NCI-H2029 treated with DMSO at 0.1 percent for 48 hours (cell line): ENCODE measurements at regions not wholly inside any gene's neighbourhood (a gene's known extent, or its start where the extent isn't known, plus 50 kb on each side); places are given as distances from the start of the nearest gene placed in this dataset.
"Not testable (repeated sequence)": the region's sequence is repeated elsewhere in the genome, so short reads cannot be mapped to it uniquely, and the experiment has no call there.

ENCODE experiments used
- DNase-seq: peaks from one replicate; lab custom pipeline; 2025; lab: John Stamatoyannopoulos, UW

DNA sequence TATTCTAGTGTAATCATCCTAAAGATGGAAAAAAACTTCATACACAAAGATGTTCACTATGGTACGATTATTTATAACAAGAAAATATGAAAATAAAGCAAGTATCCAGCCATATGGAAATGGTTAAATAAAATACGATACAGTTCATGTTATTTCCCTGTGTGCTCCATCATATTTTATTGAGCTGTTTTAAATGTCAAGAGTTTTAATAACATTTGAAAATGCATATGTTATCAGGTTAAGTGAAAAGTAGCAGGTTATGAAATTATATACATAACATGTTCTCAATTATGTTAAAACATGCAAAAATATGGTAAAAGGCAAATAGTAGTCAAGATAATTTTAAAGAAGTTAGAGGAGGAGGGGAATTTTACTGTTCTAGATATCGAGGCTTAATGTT lies 192.0 kb downstream of the HNRNPD start:
- no peak for DNase-seq

DNA sequence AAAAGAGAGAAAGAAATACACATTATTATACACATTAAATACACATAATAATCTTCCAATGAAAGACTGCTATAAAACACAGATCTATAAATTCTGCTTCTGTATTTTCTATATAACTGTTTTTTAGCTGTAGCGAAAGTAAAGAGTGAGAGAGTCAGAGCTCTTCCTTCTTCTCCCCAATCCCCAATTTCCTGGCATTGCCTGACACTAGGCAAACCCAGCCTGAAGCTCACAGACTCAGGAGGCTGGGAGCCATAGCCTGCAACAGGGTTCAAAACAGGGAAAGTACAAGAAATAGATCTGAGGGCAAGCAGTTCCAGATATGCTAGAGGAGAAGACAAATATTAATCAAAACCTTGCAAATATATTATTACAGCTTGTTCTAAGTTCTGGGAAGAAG lies 201.6 kb downstream of the HNRNPD start:
- no peak for DNase-seq

DNA sequence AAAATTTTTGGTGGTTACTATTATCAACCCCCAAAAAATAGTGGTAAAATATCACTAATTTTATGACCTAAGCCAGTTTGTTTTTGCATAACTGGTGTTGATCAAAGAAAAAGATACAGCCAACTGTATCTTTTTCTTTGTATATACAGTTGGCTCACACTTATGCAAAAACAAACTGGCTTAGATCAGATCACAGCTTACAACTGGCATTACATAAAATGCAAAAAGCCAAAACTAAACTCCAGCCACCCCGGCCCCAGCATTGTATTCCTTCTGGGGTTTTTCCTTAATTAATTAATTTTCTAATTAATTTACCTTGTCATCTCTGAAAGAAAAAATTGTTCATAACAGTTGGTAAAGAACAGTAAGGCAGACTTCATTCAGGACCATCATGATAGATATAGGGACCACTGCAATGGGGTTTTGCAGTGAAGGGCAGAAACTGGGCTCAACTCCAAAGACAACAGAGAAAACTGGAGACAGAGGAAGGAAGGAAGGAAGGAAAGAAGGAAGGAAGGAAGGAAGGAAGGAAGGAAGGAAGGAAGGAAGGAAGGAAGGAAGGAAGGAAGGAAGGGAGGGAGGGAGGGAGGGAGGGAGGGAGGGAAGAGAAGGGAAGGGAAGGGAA lies 202.1 kb downstream of the HNRNPD start:
- DNase-seq, result no peak

DNA sequence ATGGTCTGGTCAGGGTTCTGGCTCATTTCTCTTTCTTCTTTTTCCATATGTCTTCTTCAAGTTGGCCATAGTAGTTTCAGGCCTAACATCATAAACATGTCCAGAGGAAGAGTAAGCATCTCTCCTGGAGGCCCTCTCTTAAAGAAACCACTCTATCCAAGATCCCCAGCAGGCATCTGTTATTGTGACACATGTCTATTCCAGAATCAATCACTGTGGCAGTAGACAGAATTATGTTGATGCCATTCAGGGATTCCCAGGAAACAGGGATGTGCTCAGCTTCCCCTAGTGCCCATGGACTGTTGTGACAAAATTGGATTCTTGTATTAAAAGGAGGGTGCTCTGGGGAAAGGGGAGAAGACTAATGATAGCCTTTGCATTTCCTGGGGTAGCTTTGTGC lies 224.0 kb downstream of the HNRNPD start:
- no peak for DNase-seq

DNA sequence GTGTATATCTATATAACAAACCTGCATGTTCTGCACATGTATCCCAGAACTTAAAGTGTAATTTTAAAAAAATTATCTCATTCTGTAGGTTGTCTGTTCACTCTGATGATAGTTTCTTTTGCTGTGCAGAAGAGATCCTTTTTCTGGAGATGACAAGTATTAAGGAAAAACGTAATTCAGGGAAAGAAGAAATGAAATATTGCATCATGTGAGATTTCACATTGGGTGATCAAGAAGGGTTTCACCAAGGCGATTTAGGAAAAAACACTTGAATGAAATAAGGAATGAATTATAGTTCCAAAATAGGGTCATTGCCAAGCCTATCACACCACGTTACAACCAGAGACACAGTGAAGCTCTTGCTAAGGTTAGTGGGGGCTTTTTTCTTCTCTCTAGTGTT lies 227.9 kb downstream of the HNRNPD start:
- no peak for DNase-seq

DNA sequence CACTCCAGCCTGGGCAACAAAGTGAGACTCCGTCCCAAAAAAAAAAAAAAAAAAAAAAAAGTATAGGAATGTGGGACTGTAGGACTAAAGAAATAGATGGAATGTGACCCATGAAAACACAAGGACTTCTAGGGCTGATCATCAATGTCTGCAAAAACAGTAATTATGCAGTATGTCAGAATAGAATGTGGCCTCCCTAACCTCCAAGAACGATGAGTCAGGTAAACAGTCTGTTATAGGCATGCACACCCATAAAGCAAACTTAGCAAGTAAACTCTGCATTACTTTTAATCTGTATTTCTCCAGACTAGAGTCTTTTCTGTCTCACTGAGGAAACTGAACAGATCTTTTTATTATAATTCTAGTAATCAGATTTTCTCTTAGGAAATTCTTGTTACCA lies 233.4 kb downstream of the HNRNPD start:
- DNase-seq, result no peak

DNA sequence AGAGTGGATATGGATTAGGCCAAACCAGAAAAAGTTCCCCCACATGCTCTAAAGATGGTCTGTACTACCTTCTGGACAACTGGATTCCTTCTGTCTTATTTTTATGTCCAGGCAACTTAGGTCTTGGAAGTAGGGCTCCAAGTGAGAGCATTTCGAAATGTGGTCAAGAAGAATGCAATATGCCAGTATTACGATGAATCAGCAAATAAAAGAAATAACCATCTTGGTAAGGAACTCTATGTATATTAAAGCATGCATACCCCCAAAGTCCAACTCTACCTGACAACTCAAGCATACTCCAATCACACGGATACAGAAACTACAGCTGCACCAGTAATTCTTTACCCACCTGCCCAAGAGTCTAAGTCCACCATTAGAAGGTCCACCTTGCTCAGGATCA lies 234.5 kb downstream of the HNRNPD start:
- no peak for DNase-seq

DNA sequence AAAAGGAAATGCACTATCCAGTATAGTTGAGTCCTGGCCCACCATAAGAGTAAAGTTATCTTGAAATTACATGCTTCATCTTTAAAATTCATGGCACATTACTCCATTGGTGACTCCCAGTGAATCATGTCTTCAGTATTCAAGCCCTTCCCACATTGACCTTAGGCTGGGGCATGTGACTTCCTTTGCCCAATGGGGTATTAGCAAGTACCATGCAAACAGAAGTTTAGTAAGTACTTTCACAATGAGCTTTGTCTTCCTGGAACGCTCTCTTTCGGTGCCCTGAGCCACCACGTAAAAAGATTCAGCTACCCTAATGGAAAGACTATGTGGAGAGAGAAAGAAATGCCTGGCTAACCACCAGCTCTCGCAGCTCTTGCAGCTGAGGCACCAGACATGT lies 235.4 kb downstream of the HNRNPD start:
- no peak for DNase-seq

DNA sequence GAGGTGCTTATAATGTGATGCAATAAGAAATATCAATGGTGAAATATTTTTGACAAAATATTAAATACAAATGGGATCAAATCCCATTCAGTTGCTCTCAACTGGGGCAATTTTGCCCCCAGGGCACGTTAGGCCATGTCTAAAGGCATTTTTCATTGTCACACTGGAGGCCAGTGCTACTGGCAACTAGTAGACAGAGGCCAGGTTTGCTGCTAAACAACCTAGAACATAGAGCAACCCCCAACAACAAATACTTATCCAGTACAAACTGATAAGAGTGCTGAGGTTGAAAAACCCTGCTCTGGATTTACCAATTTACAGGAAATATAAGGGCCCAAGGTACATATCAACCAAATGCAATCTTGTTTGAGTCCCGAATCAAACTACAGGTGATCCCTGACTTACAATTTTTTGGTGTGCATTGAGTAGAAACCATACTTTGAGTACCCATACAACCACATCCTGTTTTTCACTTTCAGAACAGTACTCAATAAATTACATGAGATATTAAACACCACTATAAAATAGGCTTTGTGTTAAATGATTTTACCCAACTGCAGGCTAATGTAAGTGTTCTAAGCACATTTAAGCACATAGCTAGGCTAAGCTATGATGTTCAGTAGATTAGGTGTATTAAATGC lies 237.5 kb downstream of the HNRNPD start:
- DNase-seq, result no peak

DNA sequence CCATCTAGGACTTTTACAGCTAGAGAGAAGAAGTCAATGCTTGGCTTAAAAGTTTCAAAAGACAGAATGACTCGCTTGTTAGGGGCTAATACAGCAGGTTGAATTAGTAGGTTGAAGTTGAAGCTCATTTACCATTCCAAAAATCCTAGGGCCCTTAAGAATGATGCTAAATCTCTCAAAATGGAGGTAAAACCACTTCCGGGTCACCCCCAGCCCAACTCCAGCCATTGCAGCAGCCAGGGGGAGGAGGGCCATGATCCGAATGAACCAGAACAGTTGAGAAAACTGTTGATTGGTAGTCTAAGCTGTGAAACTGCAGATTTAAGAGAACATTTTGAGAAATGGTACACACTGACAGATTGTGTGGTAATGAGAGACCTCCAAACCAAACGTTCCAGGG lies 245.4 kb downstream of the HNRNPD start:
- no peak for DNase-seq

DNA sequence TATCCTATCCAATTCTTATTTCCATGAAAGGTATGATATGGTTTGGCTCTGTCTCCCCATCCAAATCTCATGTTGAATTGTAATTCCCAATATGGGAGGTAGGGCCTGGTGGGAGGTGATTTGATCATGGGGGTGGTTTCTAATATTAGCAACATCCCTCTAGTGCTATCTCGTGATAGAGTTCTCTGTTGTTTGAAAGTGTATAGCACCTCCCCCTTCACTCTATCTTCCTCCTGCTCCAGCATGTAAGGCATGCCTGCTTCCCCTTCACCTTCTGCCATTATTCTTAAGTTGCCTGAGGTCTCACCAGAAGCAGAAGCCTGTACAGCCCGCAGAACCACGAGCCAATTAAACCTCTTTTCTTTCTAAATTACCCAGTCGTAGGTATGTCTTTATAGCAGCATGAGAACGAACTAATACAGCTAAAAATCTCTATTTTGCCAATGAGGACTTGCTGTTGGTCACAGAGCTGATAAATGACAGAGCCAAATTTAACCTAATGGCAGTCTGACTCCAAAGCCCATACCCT lies 247.2 kb downstream of the HNRNPD start:
- DNase-seq, result no peak

DNA sequence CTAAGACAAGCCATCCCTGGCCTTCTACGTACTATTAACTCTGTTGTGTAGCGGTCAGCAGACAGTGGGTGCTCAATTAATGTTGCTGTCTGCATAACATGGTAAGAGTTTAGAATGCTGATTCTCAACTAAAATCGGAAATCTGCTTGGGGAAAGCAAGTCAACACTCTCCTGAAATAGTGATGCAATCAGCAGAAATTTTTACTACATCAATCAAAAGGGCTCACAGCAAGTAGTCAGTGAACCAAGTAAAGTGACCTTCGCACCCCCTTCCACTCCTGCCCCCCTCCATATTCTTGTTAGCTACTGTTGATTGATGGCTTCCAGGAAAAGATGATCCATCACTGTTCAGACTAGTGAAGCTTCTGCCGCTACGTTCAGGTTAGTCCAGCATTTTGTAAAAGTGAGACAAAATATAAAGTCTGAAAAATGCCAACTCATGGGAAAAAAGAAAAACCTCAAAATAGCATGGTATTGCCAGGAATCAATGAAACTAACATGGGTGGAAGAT lies 247.9 kb downstream of the HNRNPD start:
- no peak for DNase-seq

DNA sequence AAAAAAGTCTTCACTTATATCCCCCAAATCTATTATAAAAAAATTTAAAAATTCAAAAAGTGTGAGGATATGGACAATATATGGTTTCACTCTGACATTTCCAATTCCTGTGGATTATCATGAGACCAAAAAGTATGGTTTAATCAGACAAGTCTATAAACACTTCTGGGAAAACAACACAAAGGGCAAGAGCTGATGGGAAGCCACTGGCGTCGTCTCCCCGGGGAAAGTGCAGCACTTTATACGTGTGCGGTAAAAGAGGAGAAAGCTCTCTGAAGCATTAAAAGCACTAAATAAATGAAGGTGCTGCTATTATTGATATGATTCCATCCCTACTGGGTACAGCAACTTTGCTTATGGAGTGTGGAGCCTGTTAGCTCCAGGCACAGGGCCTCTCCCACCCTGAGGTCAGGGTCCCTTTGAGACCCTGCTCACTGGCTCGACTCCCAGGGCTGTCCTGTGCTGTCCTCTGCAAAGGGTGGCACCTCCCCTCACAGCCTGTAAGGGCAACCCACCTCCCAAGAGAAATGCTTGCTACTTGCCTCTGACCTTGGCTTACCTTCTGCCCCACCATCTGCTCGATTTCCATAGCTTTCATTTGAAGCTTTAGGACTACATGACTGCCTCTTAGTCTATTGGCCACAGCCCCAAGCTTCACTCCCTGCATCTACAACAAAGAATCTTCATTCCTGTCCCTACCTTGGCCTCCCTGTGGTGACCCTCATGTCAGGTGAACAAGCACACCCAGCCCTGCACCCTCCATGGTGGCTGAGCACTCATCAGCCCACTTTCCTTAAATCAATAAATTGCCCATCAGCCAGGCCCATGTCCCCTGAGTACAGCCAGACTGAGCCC lies 248.6 kb downstream of the HNRNPD start:
- no peak for DNase-seq

DNA sequence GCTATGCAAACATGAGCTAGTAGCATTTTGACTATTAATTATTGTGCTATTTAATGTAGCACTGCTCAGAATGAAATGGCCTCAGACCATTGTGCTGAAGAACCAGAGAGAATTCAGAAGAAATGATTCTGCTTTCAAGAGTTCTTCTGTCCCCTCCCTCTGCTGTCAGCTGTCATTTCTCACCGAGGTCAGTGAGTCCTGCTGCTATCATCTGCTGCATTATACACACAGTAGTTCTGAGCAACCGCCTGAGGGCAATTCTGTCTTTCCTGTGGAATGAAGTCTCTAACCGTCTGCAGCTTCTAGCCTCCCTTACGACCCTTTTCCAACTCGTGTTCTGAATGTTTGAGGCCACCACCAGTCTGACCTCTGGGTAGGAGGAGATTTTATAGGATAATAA lies 249.4 kb downstream of the HNRNPD start:
- DNase-seq, result no peak

DNA sequence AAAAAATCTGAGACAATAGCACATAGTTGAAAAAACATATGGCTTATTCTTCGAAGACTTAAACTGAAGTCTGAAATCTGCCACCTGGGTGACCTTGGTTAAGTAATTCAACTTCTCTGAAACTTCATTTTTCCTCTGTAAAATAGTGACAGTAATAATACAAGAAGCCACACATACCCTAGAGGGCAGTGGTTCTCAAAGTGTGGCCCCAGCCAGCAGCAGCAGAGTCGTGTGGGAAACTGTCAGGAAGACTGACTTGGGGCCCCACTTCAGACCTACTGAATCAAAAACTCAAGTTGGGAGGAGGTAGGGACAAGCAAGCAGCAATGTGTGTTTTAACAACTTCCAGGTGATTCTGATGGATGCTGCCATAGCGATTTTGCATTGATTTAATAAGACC lies 249.9 kb downstream of the HNRNPD start:
- DNase-seq, result no peak

DNA sequence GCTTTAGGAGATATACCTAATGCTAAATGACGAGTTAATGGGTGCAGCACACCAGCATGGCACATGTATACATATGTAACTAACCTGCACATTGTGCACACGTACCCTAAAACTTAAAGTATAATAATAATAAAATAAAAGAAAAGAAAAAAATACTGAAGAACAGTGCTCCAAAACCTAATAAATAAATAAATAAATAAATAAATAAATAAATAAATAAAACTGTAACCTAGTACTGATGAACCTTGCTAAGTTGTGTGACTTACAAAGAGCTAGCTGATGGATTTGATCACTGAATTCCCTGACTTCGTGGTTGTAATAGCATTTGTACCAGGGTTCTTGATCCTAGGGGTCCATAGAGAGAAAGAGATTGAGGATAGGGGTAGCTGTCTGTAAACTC lies 258.6 kb downstream of the HNRNPD start:
- not testable (repeated sequence) for DNase-seq

DNA sequence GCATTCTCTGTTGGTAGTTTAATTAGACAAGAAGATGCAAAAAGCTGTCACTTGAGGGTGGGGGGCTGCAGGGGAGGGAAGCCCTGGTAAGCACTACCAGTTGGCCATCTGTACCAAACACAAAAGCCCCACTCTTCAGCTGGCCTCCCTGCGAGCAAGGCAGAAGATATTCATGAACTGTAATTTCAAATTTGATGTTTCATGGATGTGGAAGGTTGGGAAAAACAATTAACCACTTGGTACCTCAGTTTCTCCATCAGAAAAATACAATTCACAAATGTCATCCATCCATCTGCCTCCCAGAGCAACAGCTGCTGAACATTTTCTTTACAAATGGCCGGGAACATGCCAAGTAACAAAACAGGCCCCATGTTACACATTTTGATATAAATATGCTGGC lies 265.3 kb downstream of the HNRNPD start:
- DNase-seq, result no peak

DNA sequence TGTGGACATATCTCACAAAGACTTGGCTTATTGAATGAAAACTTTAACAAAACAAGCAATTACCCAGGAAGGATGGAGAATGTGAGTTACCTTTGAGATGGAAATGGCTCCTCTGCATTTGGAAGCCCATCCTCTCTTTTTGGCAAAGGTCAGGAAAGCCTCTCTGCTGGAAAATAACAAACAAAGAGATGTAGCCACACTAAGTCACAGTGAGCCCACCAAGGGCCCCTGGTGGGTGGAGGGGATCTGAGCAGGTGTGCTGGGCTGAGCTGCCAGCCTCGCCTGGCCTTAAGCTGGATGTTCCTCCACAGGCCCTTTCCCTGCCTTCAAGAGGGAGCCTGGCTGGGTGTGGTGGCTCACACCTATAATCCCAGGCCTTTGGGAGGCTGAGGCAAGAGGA lies 269.2 kb downstream of the HNRNPD start:
- no peak for DNase-seq

DNA sequence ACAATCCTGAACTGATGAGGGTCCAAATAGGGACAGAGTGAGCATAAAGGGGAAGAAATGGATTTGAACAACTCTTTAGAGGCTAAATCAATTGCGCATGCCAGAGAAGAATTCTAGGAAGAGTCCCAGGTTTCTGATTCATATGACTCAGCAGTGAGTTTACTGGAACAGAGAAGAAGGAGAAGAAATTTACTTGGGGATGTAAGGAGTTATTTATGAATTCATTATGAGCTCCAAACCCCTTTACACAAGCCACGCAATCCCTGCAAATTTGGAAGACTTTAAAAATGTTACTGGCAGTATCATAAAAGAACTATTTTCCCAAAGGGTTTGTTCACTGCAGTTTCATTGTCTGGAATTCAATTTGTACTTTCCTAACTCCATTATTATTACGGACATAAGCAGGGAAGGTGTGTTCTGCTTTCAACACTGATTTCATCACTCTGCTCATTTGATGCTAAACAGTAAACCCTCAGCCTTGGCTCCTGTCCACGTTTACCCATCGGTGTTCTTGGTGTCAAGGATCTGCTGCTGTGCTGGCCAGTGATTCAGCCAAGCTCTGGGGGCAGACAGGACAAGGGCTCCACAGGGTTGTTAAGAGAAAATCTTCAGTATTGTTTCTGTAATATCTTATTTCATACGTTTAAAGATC lies 273.7 kb downstream of the HNRNPD start:
- DNase-seq, result no peak

DNA sequence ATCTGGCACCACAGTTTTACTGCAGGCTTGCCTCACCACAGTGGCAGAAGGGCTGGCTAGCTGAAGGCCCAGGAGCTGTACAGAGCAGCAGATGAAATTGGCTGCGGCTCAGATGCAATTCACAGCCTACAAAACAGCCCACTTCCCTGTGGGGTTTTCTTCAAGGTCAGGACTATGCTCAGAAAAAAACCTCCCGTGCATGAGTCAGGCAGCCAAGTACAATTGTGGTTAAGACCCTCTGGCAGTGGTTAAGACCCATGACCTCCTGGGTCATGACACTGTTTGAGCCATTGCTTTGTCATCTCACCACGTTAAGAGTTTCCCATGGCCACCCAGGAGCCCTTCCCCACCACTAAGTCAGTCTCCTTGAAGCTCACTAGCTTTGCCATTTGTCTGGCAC lies 276.3 kb downstream of the HNRNPD start:
- DNase-seq, result no peak

DNA sequence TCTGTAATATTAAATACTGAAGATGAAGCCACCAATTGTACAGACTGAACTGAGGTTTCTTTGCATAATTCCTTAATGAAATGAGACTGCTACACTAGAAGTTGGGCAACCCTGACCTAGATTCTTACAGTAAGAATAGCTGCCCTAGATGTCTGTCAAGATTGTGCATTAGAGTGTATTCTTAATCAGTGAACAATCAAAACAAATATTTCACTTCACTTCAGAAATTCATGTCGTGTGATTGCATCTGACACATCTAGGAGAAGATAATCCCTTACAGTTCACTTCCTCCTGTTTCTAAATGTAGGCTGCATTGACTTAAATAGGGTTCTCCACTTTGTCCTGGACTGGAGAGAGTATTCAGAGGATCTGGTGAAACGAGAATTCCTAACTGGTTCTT lies 283.1 kb downstream of the HNRNPD start:
- DNase-seq, result no peak

DNA sequence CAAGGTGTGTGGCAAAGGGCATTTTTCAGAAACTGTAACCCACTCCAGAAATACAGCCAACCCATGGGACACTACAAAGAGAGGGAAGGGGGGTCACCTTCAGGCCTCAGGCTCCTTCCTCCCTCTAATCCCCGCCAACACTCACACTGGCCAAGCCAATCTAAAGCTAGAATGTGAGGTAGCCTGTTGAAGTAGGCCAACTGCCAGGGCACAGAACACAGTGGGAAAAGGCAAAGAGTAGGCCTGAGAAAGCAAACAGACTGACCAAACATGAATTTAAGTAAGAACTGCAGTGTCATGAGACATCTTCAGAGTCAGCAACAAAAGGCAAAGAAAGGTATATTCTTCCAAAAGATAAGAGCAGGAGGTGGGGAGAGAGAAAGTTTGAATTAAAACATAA lies 289.0 kb downstream of the HNRNPD start:
- no peak for DNase-seq
